ENCODE measurements at regions not wholly inside any gene's neighbourhood (a gene's known extent, or its start where the extent isn't known, plus 50 kb on each side); places are given as distances from the start of the nearest gene placed in this dataset.

GRCh38 chr2:203797712-203798111 lies 69.9 kb upstream of the CTLA4 start:
- Histone ChIP-seq H3K4me2 (ENCODE audit: low read length) (no peak overlapping the region), H2AK5ac (ENCODE audit: low read length) (no peak overlapping the region), H3K4me1 (ENCODE audit: control insufficient read depth in 1 of 2, insufficient read depth in 2 of 2, low read length in 2 of 2) (no peaks in the 10 kb centered on the region), H3K18ac (ENCODE audit: low read length) (no peak overlapping the region), H3K9me3 (ENCODE audit: insufficient read depth, low read depth, low read length) (no peaks in the 10 kb centered on the region), H3K4me3 (ENCODE audit: low read depth, low read length) (no peak overlapping the region), H4K12ac (ENCODE audit: low read depth, low read length) (no peak overlapping the region), H4K91ac (ENCODE audit: low read depth, low read length) (no peak overlapping the region), H3K9ac (ENCODE audit: low read length) (no peak overlapping the region), H3K79me1 (ENCODE audit: low read length) (no peaks in the 10 kb centered on the region), H3K23ac (ENCODE audit: low read length) (no peak overlapping the region), H2BK12ac (ENCODE audit: low read length) (no peak overlapping the region), H2BK5ac (ENCODE audit: low read depth, low read length, poor library complexity) (no peak overlapping the region), H2BK120ac (ENCODE audit: insufficient read depth, low read length, poor library complexity) (no peak overlapping the region), H3K36me3 (ENCODE audit: control insufficient read depth in 1 of 2, insufficient read depth in 2 of 2, low read length in 2 of 2) (no peaks in the 10 kb centered on the region), H3K27me3 (ENCODE audit: insufficient read depth, low read length) (no peaks in the 10 kb centered on the region), H3K27ac (ENCODE audit: low read depth, low read length) (no peak overlapping the region), H3K79me2 (ENCODE audit: control insufficient read depth, insufficient read depth, low read length, poor library complexity) (no peaks in the 10 kb centered on the region), H2AFZ (ENCODE audit: insufficient read depth, low read length, poor library complexity) (no peak overlapping the region), H3K14ac (ENCODE audit: low read length) (no peak overlapping the region), H3K4ac (ENCODE audit: low read depth, low read length) (no peak overlapping the region), H4K8ac (ENCODE audit: low read depth, low read length) (no peak overlapping the region)
- no CpG with 5 or more reads among the region's 1 CpG for WGBS (ENCODE audit: extremely low coverage, insufficient coverage, insufficient read length)
- no peak for DNase-seq

GRCh38 chr2:203798296-203799087 lies 69.1 kb upstream of the CTLA4 start:
- H3K79me2 ChIP-seq (ENCODE audit: control insufficient read depth, insufficient read depth, low read length, poor library complexity), result no peaks in the 10 kb centered on the region
- no CpG with 5 or more reads among the region's 9 CpGs for WGBS (ENCODE audit: extremely low coverage, insufficient coverage, insufficient read length)

GRCh38 chr2:203799908-203800307 lies 67.7 kb upstream of the CTLA4 start:
- DNase-seq, result no peak
- Histone ChIP-seq H3K18ac (ENCODE audit: low read length) (no peak overlapping the region), H3K4ac (ENCODE audit: low read depth, low read length) (no peak overlapping the region), H2BK120ac (ENCODE audit: insufficient read depth, low read length, poor library complexity) (no peak overlapping the region), H3K9ac (ENCODE audit: low read length) (no peak overlapping the region), H3K23ac (ENCODE audit: low read length) (no peak overlapping the region), H4K91ac (ENCODE audit: low read depth, low read length) (no peak overlapping the region), H3K79me1 (ENCODE audit: low read length) (no peaks in the 10 kb centered on the region), H3K36me3 (ENCODE audit: control insufficient read depth in 1 of 2, insufficient read depth in 2 of 2, low read length in 2 of 2) (no peaks in the 10 kb centered on the region), H4K12ac (ENCODE audit: low read depth, low read length) (no peak overlapping the region), H3K4me1 (ENCODE audit: control insufficient read depth in 1 of 2, insufficient read depth in 2 of 2, low read length in 2 of 2) (no peaks in the 10 kb centered on the region), H2AK5ac (ENCODE audit: low read length) (no peak overlapping the region), H2AFZ (ENCODE audit: insufficient read depth, low read length, poor library complexity) (no peak overlapping the region), H2BK5ac (ENCODE audit: low read depth, low read length, poor library complexity) (no peak overlapping the region), H4K8ac (ENCODE audit: low read depth, low read length) (no peak overlapping the region), H3K27me3 (ENCODE audit: insufficient read depth, low read length) (no peaks in the 10 kb centered on the region), H3K79me2 (ENCODE audit: control insufficient read depth, insufficient read depth, low read length, poor library complexity) (no peaks in the 10 kb centered on the region), H2BK12ac (ENCODE audit: low read length) (no peak overlapping the region), H3K14ac (ENCODE audit: low read length) (no peak overlapping the region), H3K4me3 (ENCODE audit: low read depth, low read length) (no peak overlapping the region), H3K27ac (ENCODE audit: low read depth, low read length) (no peak overlapping the region), H3K9me3 (ENCODE audit: insufficient read depth, low read depth, low read length) (no peaks in the 10 kb centered on the region), H3K4me2 (ENCODE audit: low read length) (no peak overlapping the region)
- no CpG with 5 or more reads among the region's 3 CpGs for WGBS (ENCODE audit: extremely low coverage, insufficient coverage, insufficient read length)

More at GRCh38 chr2:203798296-203799087, 69.1 kb upstream of the CTLA4 start:
- H3K14ac ChIP-seq (ENCODE audit: low read length), result no peak overlapping the region
- H3K9me3 ChIP-seq (ENCODE audit: insufficient read depth, low read depth, low read length), result no peaks in the 10 kb centered on the region
- no peaks in the 10 kb centered on the region for H3K36me3 ChIP-seq (ENCODE audit: control insufficient read depth in 1 of 2, insufficient read depth in 2 of 2, low read length in 2 of 2)
- no peak overlapping the region for H2BK120ac ChIP-seq (ENCODE audit: insufficient read depth, low read length, poor library complexity)
- no peak overlapping the region for H4K91ac ChIP-seq (ENCODE audit: low read depth, low read length)
- no peak overlapping the region for H4K8ac ChIP-seq (ENCODE audit: low read depth, low read length)
- H3K27me3 ChIP-seq (ENCODE audit: insufficient read depth, low read length), result no peaks in the 10 kb centered on the region
- DNase-seq, result no peak
- H4K12ac ChIP-seq (ENCODE audit: low read depth, low read length), result no peak overlapping the region
- H2AK5ac ChIP-seq (ENCODE audit: low read length), result no peak overlapping the region
- H3K9ac ChIP-seq (ENCODE audit: low read length), result no peak overlapping the region
- H3K18ac ChIP-seq (ENCODE audit: low read length), result no peak overlapping the region
- no peak overlapping the region for H3K4ac ChIP-seq (ENCODE audit: low read depth, low read length)
- no peak overlapping the region for H2AFZ ChIP-seq (ENCODE audit: insufficient read depth, low read length, poor library complexity)
- H2BK12ac ChIP-seq (ENCODE audit: low read length), result no peak overlapping the region
- no peaks in the 10 kb centered on the region for H3K79me1 ChIP-seq (ENCODE audit: low read length)
- H3K27ac ChIP-seq (ENCODE audit: low read depth, low read length), result no peak overlapping the region
- no peaks in the 10 kb centered on the region for H3K4me1 ChIP-seq (ENCODE audit: control insufficient read depth in 1 of 2, insufficient read depth in 2 of 2, low read length in 2 of 2)
- H3K23ac ChIP-seq (ENCODE audit: low read length), result no peak overlapping the region
- no peak overlapping the region for H3K4me3 ChIP-seq (ENCODE audit: low read depth, low read length)
- H2BK5ac ChIP-seq (ENCODE audit: low read depth, low read length, poor library complexity), result no peak overlapping the region
- H3K4me2 ChIP-seq (ENCODE audit: low read length), result no peak overlapping the region

- no peaks in the 10 kb centered on the region for H3K9me3 ChIP-seq (ENCODE audit: insufficient read depth, low read depth, low read length)
- H3K14ac ChIP-seq (ENCODE audit: low read length), result no peak overlapping the region
- no peak for DNase-seq
- no peak overlapping the region for H3K27ac ChIP-seq (ENCODE audit: low read depth, low read length)
- H3K36me3 ChIP-seq (ENCODE audit: control insufficient read depth in 1 of 2, insufficient read depth in 2 of 2, low read length in 2 of 2), result no peaks in the 10 kb centered on the region
- no peaks in the 10 kb centered on the region for H3K4me1 ChIP-seq (ENCODE audit: control insufficient read depth in 1 of 2, insufficient read depth in 2 of 2, low read length in 2 of 2)
- H4K8ac ChIP-seq (ENCODE audit: low read depth, low read length), result no peak overlapping the region
- no peak overlapping the region for H2AK5ac ChIP-seq (ENCODE audit: low read length)
- no CpG with 5 or more reads among the region's 4 CpGs for WGBS (ENCODE audit: extremely low coverage, insufficient coverage, insufficient read length)
- H3K79me1 ChIP-seq (ENCODE audit: low read length), result no peaks in the 10 kb centered on the region
- H3K4ac ChIP-seq (ENCODE audit: low read depth, low read length), result no peak overlapping the region
- H2BK12ac ChIP-seq (ENCODE audit: low read length), result no peak overlapping the region
- no peak overlapping the region for H2AFZ ChIP-seq (ENCODE audit: insufficient read depth, low read length, poor library complexity)
- no peaks in the 10 kb centered on the region for H3K79me2 ChIP-seq (ENCODE audit: control insufficient read depth, insufficient read depth, low read length, poor library complexity)
- no peak overlapping the region for H3K9ac ChIP-seq (ENCODE audit: low read length)
- H3K4me3 ChIP-seq (ENCODE audit: low read depth, low read length), result no peak overlapping the region
- H3K18ac ChIP-seq (ENCODE audit: low read length), result no peak overlapping the region
- H4K91ac ChIP-seq (ENCODE audit: low read depth, low read length), result no peak overlapping the region
- no peak overlapping the region for H3K4me2 ChIP-seq (ENCODE audit: low read length)
- no peak overlapping the region for H2BK5ac ChIP-seq (ENCODE audit: low read depth, low read length, poor library complexity)
- H4K12ac ChIP-seq (ENCODE audit: low read depth, low read length), result no peak overlapping the region
- H2BK120ac ChIP-seq (ENCODE audit: insufficient read depth, low read length, poor library complexity), result no peak overlapping the region
- H3K23ac ChIP-seq (ENCODE audit: low read length), result no peak overlapping the region
- H3K27me3 ChIP-seq (ENCODE audit: insufficient read depth, low read length), result no peaks in the 10 kb centered on the region
Observed at GRCh38 chr2:203800783-203801182, 66.8 kb upstream of the CTLA4 start.

All from trophoblast cell (in vitro differentiated cells and primary cell).